Esophagus (tissue), 2 donors: ENCODE measurements at regions not wholly inside any gene's neighbourhood (a gene's known extent, or its start where the extent isn't known, plus 50 kb on each side); places are given as distances from the start of the nearest gene placed in this dataset.

Experiments
- H3K27ac ChIP-seq, 2 donors: one replicate each; pipeline ENCODE4 v1.5.1; 2013; ENCODE audit warnings: low read depth in 2 of 2, mild to moderate bottlenecking in 2 of 2, inconsistent platforms in 1 of 2, low read length in 1 of 2, moderate library complexity in 1 of 2
- H3K27me3 ChIP-seq, 2 donors: one replicate each; pipeline ENCODE4 v1.6.1; 2013; ENCODE audit warnings: low read length in 2 of 2, control low read depth in 1 of 2, mild to moderate bottlenecking in 1 of 2; ENCODE audit not compliant: insufficient read depth in 2 of 2, control insufficient read depth in 1 of 2
- H3K36me3 ChIP-seq, 2 donors: one replicate each; pipeline ENCODE4 v1.6.1; 2013; ENCODE audit warnings: low read length in 1 of 2; ENCODE audit not compliant: control insufficient read depth in 2 of 2, insufficient read depth in 2 of 2
- H3K4me1 ChIP-seq, 2 donors: one replicate each; pipeline ENCODE4 v1.6.1; 2013; ENCODE audit warnings: low read length in 1 of 2; ENCODE audit not compliant: control insufficient read depth in 2 of 2, insufficient read depth in 2 of 2
- H3K4me3 ChIP-seq, 2 donors: one replicate each; pipeline ENCODE4 v1.5.1; 2013; ENCODE audit warnings: low read length in 2 of 2, mild to moderate bottlenecking in 2 of 2, low read depth in 1 of 2, moderate library complexity in 1 of 2
- H3K9me3 ChIP-seq, 2 donors: one replicate each; pipeline ENCODE4 v1.6.1; 2013; ENCODE audit warnings: mild to moderate bottlenecking in 2 of 2, low read depth in 1 of 2, low read length in 1 of 2, moderate library complexity in 1 of 2; ENCODE audit not compliant: control insufficient read depth in 2 of 2, insufficient read depth in 1 of 2
- WGBS, 2 donors: extraction: QIAGEN DNeasy Blood & Tissue Kit; methylation state at CpG; one replicate each; pipeline ENCODE4 v1.1.7; 2013; 5-methylcytosine and 5-hydroxymethylcytosine counted together
- donor health status: healthy with polysubstance abuse.
- donor health status: Bipolar disorder and iron deficiency.

- Histone ChIP-seq H3K4me3 (no peak overlapping the region), H3K36me3 (peaks cover 0 to 3% of the 10 kb centered on the region in 2 donors), H3K4me1 (peaks cover 0 to 1% of the 10 kb centered on the region in 2 donors), H3K9me3 (no peaks in the 10 kb centered on the region), H3K27ac (no peak overlapping the region), H3K27me3 (no peaks in the 10 kb centered on the region)
These were observed 577.4 kb downstream of the ZEB2 start for GRCh38 chr2:143942486-143942885.

- Histone ChIP-seq H3K4me1 (peaks cover 8 to 9% of the 10 kb centered on the region in 2 donors), H3K9me3 (no peaks in the 10 kb centered on the region), H3K27ac (no peak overlapping the region), H3K4me3 (no peak overlapping the region), H3K27me3 (no peaks in the 10 kb centered on the region), H3K36me3 (no peaks in the 10 kb centered on the region)
- 92 to 94% methylated on average over 3 of the region's 3 CpGs for WGBS, 2 donors
These were observed 579.2 kb downstream of the ZEB2 start for GRCh38 chr2:143940720-143941119.

GRCh38 chr2:143939626-143940330, 580.1 kb downstream of the ZEB2 start:
- Histone ChIP-seq H3K4me1 (peaks cover 8 to 9% of the 10 kb centered on the region in 2 donors), H3K9me3 (no peaks in the 10 kb centered on the region), H3K27me3 (no peaks in the 10 kb centered on the region), H3K4me3 (no peak overlapping the region), H3K27ac (no peak overlapping the region), H3K36me3 (no peaks in the 10 kb centered on the region)
- WGBS, 2 donors = 40 to 51% methylated on average over 6 of the region's 6 CpGs

- 26 to 29% methylated on average over 11 of the region's 11 CpGs for WGBS, 2 donors
- Histone ChIP-seq H3K36me3 (no peaks in the 10 kb centered on the region), H3K4me1 (peaks cover 8 to 9% of the 10 kb centered on the region in 2 donors), H3K9me3 (no peaks in the 10 kb centered on the region), H3K27ac (peak overlapping the region; percentile 71 to 91), H3K27me3 (no peaks in the 10 kb centered on the region), H3K4me3 (peak overlapping the region; percentile 47 to 57)
These were observed 582.1 kb downstream of the ZEB2 start for GRCh38 chr2:143937723-143938350.

GRCh38 chr2:143936848-143937722, 582.8 kb downstream of the ZEB2 start:
- peaks cover 8 to 9% of the 10 kb centered on the region in 2 donors for H3K4me1 ChIP-seq
- peak overlapping the region; percentile 71 to 91 for H3K27ac ChIP-seq
- WGBS, 2 donors = 0 to 1% methylated on average over 101 to 108 of the region's 108 CpGs
- H3K9me3 ChIP-seq = no peaks in the 10 kb centered on the region
- no peaks in the 10 kb centered on the region for H3K36me3 ChIP-seq
- peak overlapping the region; percentile 47 to 57 for H3K4me3 ChIP-seq
- no peaks in the 10 kb centered on the region for H3K27me3 ChIP-seq

- Histone ChIP-seq H3K4me3 (peak overlapping the region; percentile 47 to 57), H3K27ac (peak overlapping the region; percentile 71 to 91), H3K27me3 (no peaks in the 10 kb centered on the region), H3K4me1 (peaks cover 8 to 9% of the 10 kb centered on the region in 2 donors), H3K36me3 (no peaks in the 10 kb centered on the region), H3K9me3 (no peaks in the 10 kb centered on the region)
- WGBS, 2 donors = 9 to 14% methylated on average over 14 of the region's 14 CpGs
These were observed 583.4 kb downstream of the ZEB2 start for GRCh38 chr2:143936538-143936847.

GRCh38 chr2:143935482-143935752, 584.5 kb downstream of the ZEB2 start:
- no peaks in the 10 kb centered on the region for H3K27me3 ChIP-seq
- peaks cover 8 to 9% of the 10 kb centered on the region in 2 donors for H3K4me1 ChIP-seq
- no peaks in the 10 kb centered on the region for H3K9me3 ChIP-seq
- WGBS, 2 donors = 44 to 75% methylated on average over 4 of the region's 4 CpGs
- no peak overlapping the region for H3K4me3 ChIP-seq
- no peaks in the 10 kb centered on the region for H3K36me3 ChIP-seq
- no peak overlapping the region for H3K27ac ChIP-seq

- Histone ChIP-seq H3K9me3 (no peaks in the 10 kb centered on the region), H3K4me3 (no peak overlapping the region), H3K27ac (peak overlapping the region in 1 of 2 donors; percentile 52), H3K36me3 (no peaks in the 10 kb centered on the region), H3K27me3 (no peaks in the 10 kb centered on the region), H3K4me1 (peaks cover 8 to 9% of the 10 kb centered on the region in 2 donors)
- 59 to 76% methylated on average over 10 of the region's 10 CpGs for WGBS, 2 donors
These were observed 585.1 kb downstream of the ZEB2 start for GRCh38 chr2:143934626-143935481.

GRCh38 chr2:143933946-143934569, 585.9 kb downstream of the ZEB2 start:
- Histone ChIP-seq H3K27me3 (no peaks in the 10 kb centered on the region), H3K9me3 (no peaks in the 10 kb centered on the region), H3K27ac (peak overlapping the region in 1 of 2 donors; percentile 34), H3K4me3 (no peak overlapping the region), H3K36me3 (no peaks in the 10 kb centered on the region), H3K4me1 (peaks cover 8 to 9% of the 10 kb centered on the region in 2 donors)
